Right ventricle myocardium inferior (tissue), 1 donor: ENCODE measurements at regions not wholly inside any gene's neighbourhood (a gene's known extent, or its start where the extent isn't known, plus 50 kb on each side); places are given as distances from the start of the nearest gene placed in this dataset.
"Not testable (repeated sequence)": the region's sequence is repeated elsewhere in the genome, so short reads cannot be mapped to it uniquely, and the experiment has no call there.

Source experiments
- ATAC-seq: fragments of 200-7000 bp; cut with Tn5 transposase; one replicate; pipeline ENCODE4 v1.9.1; 2020; ENCODE audit warnings: mild to moderate bottlenecking, moderate library complexity
- DNase-seq: peaks from one replicate; pipeline ENCODE4 v3.0.0; 2021; ENCODE audit errors: missing footprints
- intact Hi-C: fragments of 100-400 bp; cut with DNase I; formaldehyde crosslinking; loops from one replicate; pipeline ENCODE4 v1.11.0; 2022
- donor health status: DM: no; HTN: yes; CAD: no; lungs with severe emphysema.

DNA sequence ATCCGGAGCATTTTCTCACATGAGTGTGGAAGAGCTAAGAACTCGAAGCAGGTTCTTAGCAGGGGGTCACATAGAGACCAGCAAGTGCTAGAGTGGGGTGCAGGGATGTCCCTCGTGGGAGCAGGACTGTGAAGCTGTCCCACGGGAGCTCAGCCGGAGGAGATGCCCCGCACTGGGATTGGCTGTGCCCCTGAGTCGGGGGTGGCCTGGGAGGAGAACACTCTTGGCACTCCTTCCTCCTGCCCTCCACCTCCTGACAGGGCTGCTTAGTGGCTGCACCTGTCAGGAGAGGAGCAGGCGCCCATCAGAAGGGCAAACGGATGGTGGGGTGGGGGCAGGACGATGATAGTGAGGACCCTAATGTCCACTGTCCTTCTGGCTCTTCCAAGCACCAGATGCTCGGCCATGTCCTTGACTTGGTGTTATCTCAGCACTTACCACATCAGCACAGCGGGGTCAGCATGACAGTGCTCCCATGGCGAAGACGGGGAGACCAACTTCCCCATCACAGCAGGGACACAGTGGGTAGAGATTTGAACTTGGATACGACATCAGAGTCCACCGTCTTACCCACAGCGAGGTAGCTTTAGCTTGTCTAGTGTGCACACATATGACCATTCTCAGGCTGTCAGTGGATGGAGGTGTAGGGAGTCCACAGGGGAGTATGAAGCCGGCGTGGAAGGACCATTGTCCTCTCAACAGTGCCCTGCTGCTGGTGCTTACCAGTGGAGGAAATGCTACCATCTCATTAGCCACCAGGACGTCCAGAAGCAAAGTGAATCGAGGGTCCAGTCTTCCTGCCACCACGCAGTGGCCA, 142.5 kb upstream of the SHH start:
- ATAC-seq = no peak
- intact Hi-C loops = no loop called here
- no peak for DNase-seq

GRCh38 chr7:155953781-155954549, 141.7 kb upstream of the SHH start:
- DNase-seq (no peak), ATAC-seq (no peak)
- intact Hi-C loops = no loop called here

DNA sequence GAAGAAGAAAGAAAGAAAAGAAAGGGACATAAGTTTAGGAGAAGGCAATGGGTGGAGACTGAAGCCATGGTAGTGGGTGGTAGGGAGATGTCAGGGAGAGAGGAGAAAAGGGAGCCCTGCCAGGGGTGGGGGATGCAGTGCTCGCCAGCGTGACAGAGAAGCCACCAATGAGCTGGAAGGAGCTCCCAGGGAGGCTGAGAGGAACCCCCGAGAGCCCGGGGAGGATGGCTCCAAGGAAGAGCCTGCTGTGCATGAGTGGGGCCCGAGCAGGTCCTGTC, 141.2 kb upstream of the SHH start:
- intact Hi-C loops = no loop called here
- ATAC-seq = no peak
- DNase-seq = no peak

DNA sequence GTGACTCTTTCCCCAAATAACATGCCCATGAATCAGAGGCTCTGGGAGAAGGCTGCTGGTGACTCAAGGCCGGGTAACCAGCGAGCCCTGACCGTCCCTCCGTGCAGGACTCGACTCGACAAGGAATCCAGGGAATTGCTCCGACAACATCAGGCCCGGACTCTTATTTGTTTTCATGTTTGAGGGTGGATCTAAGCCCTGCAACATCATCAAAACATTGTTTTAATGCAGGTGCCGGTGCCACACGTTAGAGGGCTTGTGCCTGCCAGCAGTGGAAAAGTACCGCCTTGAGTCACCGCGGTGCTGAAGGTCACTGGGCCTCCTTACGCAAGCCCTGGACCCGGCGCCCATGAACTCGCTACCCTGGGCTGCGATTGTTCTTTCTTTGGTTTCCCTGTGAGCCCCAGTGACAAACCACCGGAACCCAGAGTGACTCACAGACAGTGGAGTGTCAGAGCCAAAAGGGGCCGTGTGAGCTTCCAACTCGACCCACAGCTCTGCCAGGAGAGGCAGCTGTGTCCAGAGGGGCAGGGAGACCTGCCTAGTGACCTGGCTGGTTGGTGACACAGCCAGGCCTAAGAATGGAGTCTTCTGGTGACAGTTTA, 139.4 kb upstream of the SHH start:
- intact Hi-C loops = no loop called here
- no peak for DNase-seq
- ATAC-seq = no peak

DNA sequence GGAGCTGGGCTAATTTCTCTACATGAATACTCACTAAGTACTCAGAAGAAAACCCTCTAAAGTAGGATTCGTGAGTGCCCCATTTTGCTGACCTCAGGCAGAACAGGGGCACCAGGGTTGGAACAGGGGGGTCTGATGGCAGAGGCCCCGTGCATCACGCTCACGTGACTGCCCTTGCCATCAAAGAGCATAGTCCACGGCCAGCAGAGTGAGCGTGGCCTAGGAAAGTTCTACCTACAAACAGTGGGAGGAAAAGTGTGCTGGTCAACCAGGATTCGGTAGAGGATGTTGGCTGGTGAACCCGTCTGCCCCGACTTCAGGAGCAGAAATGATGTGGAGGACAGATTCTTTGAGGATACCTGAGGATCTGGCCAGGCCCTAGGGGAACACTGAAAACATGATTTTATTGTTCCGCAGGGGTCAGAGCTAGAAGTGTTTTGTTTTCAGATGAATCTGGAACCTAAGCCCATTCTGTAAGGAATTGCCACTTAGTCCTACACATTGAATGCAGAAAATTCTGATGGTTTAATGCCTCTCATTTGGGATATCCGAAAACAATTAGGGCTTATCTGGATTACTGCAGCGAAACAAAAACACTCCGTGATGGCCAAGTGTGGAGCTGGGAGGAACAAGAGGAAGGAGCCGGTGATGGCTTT, 138.8 kb upstream of the SHH start:
- ATAC-seq (no peak), DNase-seq (no peak)
- intact Hi-C loops = no loop called here

DNA sequence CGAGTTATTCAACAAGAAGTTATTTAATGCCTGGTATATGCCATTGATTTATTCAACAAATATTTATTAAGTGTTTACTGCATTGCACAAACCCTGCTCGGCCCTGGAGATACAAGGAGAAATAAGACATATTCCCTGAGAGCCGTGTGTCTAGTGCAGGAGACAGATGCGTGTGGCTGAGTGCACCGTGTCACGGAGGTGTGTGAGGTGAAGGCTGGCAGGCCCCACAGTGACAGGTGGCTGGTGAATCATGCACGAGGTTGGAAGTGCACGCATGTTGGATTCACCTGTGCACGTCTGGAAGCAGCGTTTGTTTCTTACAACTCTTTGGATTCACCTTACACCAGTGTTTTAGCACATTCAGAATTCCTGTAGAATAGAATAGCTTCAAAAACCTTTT, 136.6 kb upstream of the SHH start:
- intact Hi-C loops = no loop called here

GRCh38 chr7:155948423-155948822, 136.2 kb upstream of the SHH start:
- DNase-seq = no peak
- intact Hi-C loops = no loop called here
- no peak for ATAC-seq

More for the DNA sequence above, 136.6 kb upstream of the SHH start:
- ATAC-seq = no peak
- no peak for DNase-seq

DNA sequence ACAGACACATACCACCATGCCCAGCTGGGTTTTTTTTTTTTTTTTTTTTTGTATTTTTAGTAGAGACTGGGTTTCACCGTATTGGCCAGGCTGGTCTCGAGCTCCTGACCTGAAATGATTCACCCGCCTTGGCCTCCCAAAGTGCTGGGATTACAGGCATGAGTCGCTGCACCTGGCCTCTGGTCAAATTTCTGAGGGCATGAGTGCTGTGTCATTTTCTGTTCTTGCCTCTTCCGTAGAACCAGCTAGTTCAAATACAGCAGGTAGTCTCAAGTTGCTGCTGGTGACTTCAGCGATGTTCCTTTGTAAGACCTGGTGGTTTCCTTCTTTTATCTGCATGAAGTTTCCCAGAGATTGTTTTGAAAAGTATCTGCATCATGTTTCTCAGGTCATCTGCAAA, 134.8 kb upstream of the SHH start:
- DNase-seq (no peak), ATAC-seq (no peak)
- intact Hi-C loops = no loop called here

- ATAC-seq (no peak), DNase-seq (no peak)
- intact Hi-C loops = no loop called here
Measured at GRCh38 chr7:155945670-155946325, 133.5 kb upstream of the SHH start.

- ATAC-seq = no peak
- no peak for DNase-seq
- intact Hi-C loops = no loop called here
Measured at GRCh38 chr7:155944901-155945300, 132.6 kb upstream of the SHH start.

GRCh38 chr7:155943251-155943899, 131.1 kb upstream of the SHH start:
- DNase-seq (no peak), ATAC-seq (no peak)
- intact Hi-C loops = no loop called here

- DNase-seq = no peak
- ATAC-seq = no peak
- intact Hi-C loops = no loop called here
Measured at GRCh38 chr7:155942226-155942950, 130.1 kb upstream of the SHH start.

- intact Hi-C loops = no loop called here
- no peak for DNase-seq
Measured at GRCh38 chr7:155941688-155942087, 129.4 kb upstream of the SHH start.

DNA sequence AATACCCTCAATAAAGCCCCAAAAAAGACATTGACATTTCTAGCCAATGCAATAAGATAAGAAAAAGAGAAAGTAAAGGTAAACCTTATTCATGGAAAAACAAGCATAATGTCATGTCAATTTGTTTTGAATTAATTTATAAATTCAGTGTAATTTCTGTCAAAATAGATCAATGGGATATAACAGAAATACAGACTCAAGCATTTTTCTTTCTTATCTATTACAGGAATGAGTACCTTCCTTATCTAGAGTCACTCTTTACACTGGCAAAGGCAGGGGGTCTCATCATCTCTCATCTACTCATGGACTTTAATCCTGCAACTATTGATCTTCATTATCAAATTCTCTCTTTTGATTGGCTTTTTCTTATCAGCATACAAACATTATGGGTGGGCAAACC, 127.1 kb upstream of the SHH start:
- ATAC-seq = no peak
- DNase-seq = no peak
- intact Hi-C loops = no loop called here

More at GRCh38 chr7:155941688-155942087, 129.4 kb upstream of the SHH start:
- no peak for ATAC-seq

DNA sequence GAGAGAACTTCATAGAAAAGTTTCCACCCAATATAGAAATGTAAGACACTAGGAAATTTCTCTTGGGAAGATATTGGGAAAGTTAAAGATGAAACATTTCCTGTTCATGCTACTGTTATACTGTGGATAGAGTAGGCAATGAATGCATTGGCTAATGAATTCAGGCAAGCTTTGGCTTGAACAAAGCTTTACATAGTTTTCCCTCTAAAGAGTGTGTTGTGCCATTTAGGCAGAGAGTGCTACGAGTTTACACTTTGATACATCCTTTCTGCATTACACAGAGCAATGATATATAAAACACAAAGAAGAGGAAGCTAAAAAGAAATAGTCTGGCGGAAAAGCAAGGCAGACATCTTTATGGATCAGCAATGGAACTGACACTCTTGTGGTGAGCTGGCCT, 125.9 kb upstream of the SHH start:
- no peak for ATAC-seq
- intact Hi-C loops = no loop called here

DNA sequence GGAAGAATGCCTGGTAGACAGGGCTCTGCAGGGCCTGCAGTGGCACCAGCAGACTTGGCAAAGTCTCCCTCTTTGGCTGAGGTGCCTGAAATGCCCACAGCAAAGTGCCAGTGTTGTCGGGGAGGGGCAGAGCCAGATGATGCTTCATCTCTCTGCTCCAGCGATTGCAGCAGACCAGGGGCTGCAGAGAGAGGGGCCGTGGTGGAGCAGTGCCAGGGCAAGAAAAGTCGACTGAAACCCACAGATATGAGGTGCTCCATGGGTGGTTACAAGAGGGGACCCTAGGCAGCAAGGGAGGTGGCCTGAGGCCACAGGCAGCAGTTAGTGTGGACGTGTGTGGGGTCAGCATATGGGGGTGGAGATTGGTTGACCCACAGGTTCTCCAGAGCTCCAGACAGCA, 123.5 kb upstream of the SHH start:
- DNase-seq (no peak), ATAC-seq (no peak)
- intact Hi-C loops = no loop called here

More for the DNA sequence above, 125.9 kb upstream of the SHH start:
- DNase-seq = no peak

DNA sequence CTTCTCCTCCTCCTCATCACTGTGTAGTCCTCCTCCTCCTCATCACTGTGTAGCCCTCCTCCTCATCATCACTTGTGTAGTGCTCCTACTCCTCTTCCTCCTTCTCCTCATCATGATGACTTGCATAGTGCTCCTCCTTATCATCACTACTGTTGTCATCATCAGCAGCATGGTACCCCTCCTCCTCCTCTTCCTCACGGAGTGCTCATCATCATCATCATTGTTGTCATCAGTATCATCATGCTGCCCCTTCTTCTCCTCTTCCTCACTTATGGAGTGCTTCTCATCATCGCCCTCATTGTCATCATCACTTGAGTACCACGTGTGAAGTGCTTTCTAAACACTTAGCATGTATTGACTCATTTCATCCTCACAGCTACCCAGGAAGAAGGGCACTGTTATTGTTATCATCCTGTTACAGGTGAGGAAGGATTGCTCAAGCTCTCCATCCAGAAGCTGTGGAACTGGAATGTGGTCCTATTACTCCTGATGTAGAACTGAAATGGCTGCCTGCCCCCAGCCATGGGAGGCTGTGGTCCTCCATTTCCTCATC, 122.8 kb upstream of the SHH start:
- no peak for ATAC-seq
- DNase-seq = no peak
- intact Hi-C loops = no loop called here

DNA sequence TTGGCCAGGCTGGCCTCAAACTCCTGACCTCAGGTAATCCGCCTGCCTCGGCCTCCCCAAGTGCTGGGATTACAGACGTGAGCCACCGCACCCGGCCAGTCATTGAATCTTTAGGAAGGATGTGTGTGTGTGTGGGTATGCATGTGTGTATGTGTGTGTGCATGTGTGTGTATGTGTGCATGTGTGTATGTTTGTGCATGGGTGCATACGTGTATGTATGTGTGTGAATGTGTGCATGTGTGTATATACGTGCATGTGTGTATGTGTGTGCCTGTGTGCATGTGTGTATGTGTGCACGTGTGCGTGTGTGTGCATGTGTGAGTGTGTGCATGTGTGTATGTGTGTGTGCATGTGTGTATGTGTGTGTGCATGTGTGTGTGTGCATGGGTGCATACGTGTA, 120.1 kb upstream of the SHH start:
- intact Hi-C loops, DNase-seq, ATAC-seq: not testable (repeated sequence)
